ENCODE measurements at regions not wholly inside any gene's neighbourhood (a gene's known extent, or its start where the extent isn't known, plus 50 kb on each side); places are given as distances from the start of the nearest gene placed in this dataset.

- H3K9ac ChIP-seq (ENCODE audit: extremely low read depth, insufficient read length, low read length): no peak overlapping the region
- no peak overlapping the region for H3K56ac ChIP-seq (ENCODE audit: insufficient read length, low read depth, low read length)
- no peaks in the 10 kb centered on the region for H3K4me1 ChIP-seq (ENCODE audit: insufficient read depth, low read length)
- TF ChIP-seq CTCF (conservative IDR thresholded peaks at IDR 0.05): no peak
- WGBS (ENCODE audit: extremely low coverage, insufficient read length, low lambda C conversion rate): no CpG with 5 or more reads among the region's 4 CpGs
- no peak overlapping the region for H2BK15ac ChIP-seq (ENCODE audit: low read depth, low read length)
- H3K4me3 Mint-ChIP-seq: no peak overlapping the region
- no peak overlapping the region for H2BK120ac ChIP-seq (ENCODE audit: low read depth, low read length, poor library complexity, severe bottlenecking)
- no peak overlapping the region for H3K4ac ChIP-seq (ENCODE audit: low read depth, low read length)
- H2AK5ac ChIP-seq (ENCODE audit: insufficient read length, low read length): no peak overlapping the region
- no peak overlapping the region for H3K14ac ChIP-seq (ENCODE audit: insufficient read depth, low read length)
- H3K79me2 ChIP-seq (ENCODE audit: insufficient read depth, low read length): no peaks in the 10 kb centered on the region
- no peaks in the 10 kb centered on the region for H3K9me3 ChIP-seq (ENCODE audit: control insufficient read depth, low read depth, low read length)
- no peak overlapping the region for H4K8ac ChIP-seq (replicated peaks; ENCODE audit: insufficient read length, low read depth, low read length)
- H2BK12ac ChIP-seq (ENCODE audit: insufficient read length, low read depth, low read length): no peak overlapping the region
- no peak overlapping the region for H3K27ac Mint-ChIP-seq
- H3K36me3 Mint-ChIP-seq (ENCODE audit: insufficient read depth in 1 of 3, low read depth in 3 of 3): no peaks in the 10 kb centered on the region
- no peak overlapping the region for H2AFZ ChIP-seq (ENCODE audit: low read length)
- no peak overlapping the region for H3K4me2 ChIP-seq (ENCODE audit: insufficient read depth, insufficient read length, low read length)
- H3K9me3 Mint-ChIP-seq: no peaks in the 10 kb centered on the region
- H2BK5ac ChIP-seq (ENCODE audit: insufficient read length, low read length): no peak overlapping the region
- no peaks in the 10 kb centered on the region for H3K27me3 ChIP-seq (ENCODE audit: insufficient read depth, low read length)
- H3K79me1 ChIP-seq (ENCODE audit: insufficient read depth, low read depth, low read length, poor library complexity, severe bottlenecking): no peaks in the 10 kb centered on the region
- H3K23me2 ChIP-seq (ENCODE audit: insufficient read length, low read depth, low read length, poor library complexity, severe bottlenecking): no peaks in the 10 kb centered on the region
- DNase-seq: no peak
- H4K20me1 ChIP-seq (ENCODE audit: control insufficient read depth, insufficient read depth, insufficient read length): no peaks in the 10 kb centered on the region
- no peak overlapping the region for H3K18ac ChIP-seq (ENCODE audit: insufficient read length, low read depth, low read length)
- H4K5ac ChIP-seq (ENCODE audit: insufficient read length, low read depth, low read length): no peak overlapping the region
- no peak overlapping the region for H3K23ac ChIP-seq (ENCODE audit: insufficient read length, low read depth, low read length)
- no peak overlapping the region for H2BK20ac ChIP-seq (ENCODE audit: low read depth, low read length, poor library complexity, severe bottlenecking)
- H3K27ac ChIP-seq (ENCODE audit: insufficient read length, low read depth, low read length): no peak overlapping the region
- H4K91ac ChIP-seq (ENCODE audit: insufficient read length, low read depth, low read length): no peak overlapping the region
- no peak overlapping the region for H3T11ph ChIP-seq (ENCODE audit: low read length)
- peaks cover 0 to 3% of the 10 kb centered on the region in 2 experiments; a peak in 2 of 4 replicates for H3K4me1 Mint-ChIP-seq
- H3K27me3 Mint-ChIP-seq (ENCODE audit: low read depth): no peaks in the 10 kb centered on the region
These were observed 449.2 kb upstream of the ADGRL3 start for GRCh38 chr4:60750962-60751361.

Data from H9 (cell line).